HG03139 (cell line): ENCODE measurements at regions not wholly inside any gene's neighbourhood (a gene's known extent, or its start where the extent isn't known, plus 50 kb on each side); places are given as distances from the start of the nearest gene placed in this dataset.
"Not testable (repeated sequence)": the region's sequence is repeated elsewhere in the genome, so short reads cannot be mapped to it uniquely, and the experiment has no call there.

Experiments
- ATAC-seq: cut with Tn5 transposase; IDR thresholded peaks from one replicate; pipeline ENCODE4 v1.9.1; 2021; ENCODE audit not compliant: unreplicated experiment

DNA sequence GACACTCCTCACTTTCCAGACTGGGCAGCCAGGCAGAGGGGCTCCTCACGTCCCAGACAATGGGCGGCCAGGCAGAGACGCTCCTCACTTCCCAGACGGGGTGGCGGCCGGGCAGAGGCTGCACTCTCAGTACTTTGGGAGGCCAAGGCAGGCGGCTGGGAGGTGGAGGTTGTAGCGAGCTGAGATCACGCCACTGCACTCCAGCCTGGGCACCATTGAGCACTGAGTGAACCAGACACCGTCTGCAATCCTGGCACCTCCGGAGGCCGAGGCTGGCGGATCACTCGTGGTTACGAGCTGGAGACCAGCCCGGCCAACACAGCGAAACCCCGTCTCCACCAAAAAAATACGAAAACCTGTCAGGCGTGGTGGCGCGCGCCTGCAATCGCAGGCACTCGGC is 134.1 kb upstream of the BOD1L1 start:
- ATAC-seq, result not testable (repeated sequence)

DNA sequence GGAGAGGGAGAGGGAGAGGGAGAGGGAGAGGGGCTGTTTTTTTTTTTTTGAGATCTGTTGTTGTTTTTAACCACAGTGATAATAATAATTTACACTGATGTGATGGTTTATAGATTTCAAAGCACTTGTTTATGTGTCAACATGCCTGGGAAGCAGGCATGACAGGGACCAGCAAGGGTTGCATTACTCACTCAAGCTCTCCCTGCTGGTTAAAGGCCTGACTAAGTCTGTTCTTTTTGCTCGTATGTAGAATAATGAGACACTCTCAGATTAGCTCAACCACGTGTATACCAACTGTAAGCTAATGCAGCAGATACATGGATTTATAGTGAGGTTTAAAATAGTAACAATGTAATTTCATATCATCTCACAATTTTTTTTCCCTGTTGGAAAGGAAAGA is 134.6 kb upstream of the BOD1L1 start:
- ATAC-seq, result no peak

DNA sequence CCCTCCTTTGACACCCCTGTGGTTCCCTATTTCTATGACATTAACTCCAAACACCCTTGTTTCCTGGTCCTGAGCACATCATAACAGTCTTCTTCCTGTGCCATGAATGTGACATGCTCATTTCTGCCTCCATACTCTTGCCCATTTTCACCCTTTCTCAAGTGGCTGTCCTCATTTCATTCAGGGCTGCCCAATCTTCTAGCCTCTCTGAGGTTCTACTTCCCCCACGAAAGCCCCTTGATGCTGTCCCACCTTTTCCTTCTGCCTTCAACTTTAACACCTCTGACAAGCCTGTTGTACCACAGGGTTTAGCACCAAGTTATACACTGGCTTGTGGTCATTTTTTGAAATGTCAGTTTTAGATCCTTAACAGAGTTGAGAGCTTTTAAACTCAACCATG is 136.2 kb upstream of the BOD1L1 start:
- ATAC-seq, result no peak

DNA sequence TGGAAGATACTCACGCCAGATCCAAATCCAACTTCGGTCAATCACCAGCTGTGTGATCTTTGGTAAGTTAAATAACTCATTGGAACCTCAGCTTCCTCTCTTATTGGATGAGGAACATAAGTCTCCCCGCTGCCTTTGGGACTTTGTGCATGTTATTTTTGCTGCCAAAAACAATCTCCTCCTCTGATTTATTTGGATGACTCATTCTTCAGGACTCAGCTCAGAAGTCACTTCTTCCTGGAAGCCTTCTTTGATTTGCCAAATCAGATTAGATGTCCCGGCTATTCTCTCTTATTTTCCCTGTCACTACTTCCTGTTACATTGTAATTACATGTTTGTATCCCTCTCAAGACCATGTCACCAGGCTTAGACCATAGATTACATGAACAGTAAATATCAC is 138.0 kb upstream of the BOD1L1 start:
- no peak for ATAC-seq

DNA sequence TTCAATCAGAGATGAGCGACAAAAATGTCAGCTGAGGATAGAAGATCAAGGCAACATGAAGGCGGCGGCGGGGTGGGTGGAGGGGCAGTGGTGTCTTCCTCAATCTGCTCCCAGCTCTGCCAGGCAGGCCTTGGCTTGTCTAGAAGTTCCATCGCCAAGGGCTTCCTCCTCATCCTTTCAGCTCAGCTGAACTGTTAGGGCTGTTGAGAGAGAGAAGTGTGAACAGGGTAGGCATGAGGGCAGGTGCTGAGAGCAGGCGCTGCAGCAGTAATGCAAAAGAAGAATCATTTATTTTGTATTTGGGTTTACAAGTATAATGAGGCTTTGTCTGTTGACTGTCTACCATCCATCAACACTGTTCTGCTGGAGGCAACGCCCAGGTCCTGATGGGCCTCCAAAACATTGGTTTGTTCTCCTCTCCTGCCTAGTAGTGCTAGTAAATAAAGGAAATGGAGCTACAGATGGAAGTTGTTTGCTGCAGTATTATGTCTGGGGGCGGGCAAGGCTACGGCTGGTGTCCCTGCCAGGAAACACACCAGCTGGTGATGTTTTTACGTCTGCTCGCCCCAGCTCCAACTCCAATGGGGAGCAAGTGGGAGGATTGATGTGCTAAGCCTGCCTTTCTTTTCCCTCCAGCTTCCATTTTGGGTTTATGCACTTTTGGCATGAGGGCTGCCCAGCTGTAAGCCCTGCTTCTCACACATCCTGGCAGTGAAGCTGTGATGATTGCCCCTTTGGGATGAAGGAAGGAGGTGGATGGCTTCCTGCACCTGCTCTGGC is 139.4 kb upstream of the BOD1L1 start:
- no peak for ATAC-seq

DNA sequence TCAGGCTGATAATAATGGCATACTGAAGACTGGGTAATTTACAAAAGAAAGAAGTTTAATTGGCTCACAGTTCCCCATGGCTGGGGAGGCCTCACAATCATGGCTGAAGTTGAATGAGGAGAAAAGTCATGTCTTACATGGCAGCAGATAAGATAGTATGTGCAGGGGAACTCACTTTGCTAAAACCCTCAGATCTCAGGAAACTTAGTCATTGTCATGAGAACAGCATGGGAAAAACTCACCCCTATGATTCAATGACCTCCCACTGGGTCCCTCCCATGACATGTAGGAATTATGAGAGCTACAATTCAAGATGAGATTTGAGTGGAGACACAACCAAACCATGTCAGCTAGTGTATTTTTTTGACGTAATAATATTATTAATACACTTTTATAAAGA is 149.8 kb upstream of the BOD1L1 start:
- no peak for ATAC-seq

DNA sequence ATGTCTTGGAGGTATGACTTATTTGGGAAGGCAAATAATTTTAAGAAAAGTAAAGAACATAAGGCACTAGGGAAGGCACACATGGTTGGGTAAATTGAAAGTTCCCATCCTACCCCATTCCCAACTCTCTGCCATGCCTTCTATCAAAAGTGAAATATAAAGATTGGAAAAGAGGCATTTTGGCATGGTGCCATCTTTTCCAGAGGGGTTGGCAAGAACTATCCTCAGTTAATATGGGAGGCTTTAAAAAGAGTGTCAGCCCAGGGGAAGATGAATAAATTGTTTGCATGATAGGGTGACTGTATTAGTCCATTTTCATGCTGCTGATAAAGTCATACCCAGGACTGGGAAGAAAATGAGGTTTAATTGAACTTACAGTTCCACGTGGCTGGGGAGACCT is 150.8 kb upstream of the BOD1L1 start:
- ATAC-seq, result no peak

DNA sequence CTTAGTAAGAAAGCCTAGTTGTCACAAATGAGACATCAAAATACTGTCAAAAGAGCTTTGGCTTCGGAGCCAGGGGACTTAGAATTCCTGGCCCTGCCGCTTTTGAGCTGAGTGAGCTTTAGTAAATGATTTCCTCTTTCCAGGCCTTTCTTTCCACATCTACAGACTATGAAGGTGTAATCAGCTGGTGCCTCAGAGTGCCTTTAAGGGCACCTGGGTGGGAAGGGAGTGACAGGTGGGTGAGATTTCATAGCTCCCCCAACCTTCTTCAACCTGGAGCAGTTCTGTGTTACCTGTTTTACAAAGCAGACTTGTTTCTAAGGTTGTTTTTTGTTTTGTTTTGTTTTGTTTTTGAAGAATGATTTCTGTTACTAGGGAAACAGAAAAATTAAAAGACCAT is 154.7 kb upstream of the BOD1L1 start:
- no peak for ATAC-seq

DNA sequence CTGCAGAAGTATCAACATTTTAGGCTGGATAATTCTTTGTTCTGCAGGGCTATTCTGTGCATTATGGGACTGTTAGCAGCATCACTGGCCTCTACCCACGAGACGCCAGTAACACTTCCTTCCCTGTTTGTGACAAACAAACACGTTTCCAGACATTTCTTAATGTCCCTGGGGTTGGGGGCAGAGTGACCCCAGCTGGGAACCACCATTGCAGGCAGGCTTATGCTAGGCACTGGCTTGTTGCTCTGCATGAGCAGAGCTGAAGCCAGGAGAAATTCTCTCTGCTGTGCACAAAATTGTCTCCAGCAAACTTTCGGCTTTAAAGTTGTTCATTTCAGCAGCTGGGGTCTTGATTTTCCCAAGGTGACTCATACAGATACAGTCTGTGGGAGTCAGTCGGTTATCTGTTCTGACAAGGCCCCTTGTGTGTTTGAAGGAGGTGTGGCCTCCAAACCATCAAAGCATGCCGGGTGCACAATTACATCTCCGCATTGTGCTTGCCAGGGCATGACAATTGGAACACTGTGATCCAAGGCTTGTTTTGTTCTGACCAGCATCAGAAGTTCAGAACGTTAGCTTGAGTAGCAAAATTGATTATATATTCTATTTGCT is 156.4 kb upstream of the BOD1L1 start:
- ATAC-seq, result no peak

DNA sequence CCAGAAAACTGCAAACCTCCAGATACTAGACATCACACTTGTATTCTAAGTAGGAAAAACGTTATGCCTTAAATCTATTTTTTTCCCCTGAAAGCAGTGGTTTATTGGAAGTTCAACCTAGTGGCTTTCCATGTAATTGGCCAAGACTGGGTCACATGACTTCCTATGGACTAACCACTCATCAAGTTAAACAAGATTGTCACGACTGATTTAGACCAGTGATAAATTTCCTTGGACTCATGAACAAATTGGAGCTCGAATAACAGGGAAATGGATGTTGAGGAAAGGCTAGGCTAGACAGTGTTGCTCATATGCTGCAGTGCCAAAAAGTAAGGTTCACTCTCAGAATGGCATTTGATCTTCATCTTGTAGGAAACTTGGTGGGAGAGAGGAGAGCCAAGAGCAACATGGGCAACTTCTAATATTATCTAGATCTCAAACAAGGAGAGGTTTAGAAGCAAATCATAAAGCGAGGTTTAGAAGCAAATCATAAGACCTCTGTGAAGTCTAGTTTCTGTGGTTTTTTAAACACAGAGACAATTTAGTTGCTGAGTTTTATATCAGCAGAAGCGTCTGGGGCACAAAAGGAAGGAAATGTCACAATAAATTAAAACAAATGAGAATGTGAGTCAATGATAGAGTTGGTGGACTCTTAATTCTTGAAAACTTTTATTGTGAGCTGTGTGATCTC is 165.6 kb upstream of the BOD1L1 start:
- no peak for ATAC-seq

DNA sequence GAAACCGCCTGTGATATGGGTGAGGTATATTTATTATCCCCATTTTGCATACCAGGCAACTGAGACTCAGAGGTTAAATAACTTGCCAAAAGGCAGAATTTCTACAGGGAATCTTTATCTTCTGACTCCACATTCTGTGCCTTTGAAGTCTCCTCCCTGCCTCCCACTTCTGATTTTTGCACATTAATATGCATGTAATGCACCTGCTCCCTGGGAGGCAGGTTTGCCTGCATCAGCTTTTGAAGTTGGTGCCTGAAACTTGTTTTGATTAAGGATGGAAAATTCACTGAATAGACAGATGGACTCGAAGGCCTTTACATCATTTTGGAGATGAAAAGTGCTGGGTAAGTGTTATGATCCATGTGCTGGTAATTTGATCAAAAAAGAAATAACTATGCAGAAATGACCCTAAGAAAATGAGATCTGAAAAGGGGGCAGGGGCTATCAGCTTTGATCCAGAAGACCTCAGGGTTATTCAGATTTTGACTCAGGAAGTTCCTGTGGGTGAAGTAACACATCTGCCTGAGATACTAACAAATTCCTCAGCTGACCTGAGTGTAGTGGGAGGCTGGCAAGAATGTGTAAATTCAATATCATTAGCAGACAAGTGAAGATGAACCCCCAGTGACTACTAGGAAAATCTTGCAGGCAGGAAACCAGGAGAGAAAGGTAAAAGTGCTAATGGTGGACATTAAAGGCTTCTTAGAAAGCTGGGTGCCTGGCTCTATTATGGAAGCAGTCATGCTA is 167.5 kb upstream of the BOD1L1 start:
- ATAC-seq, result no peak

DNA sequence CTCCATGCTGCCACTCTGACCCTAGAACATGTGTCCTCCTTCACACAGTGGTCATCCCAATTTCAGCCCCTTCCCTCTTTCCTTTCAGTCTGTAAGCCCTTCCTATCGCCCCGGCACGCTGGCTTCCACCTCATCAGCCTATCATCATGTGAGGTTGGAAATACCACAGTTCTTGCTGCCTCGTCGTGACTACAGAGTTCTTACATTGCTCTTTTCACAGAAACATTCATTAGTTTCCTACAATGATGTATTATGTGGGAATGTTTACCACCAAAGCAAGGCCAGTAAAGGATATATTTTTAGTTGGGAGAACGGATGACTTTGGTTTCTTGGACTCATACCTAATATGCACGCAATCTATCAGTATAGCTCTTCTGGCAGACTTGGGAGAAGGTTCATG is 169.5 kb upstream of the BOD1L1 start:
- no peak for ATAC-seq

DNA sequence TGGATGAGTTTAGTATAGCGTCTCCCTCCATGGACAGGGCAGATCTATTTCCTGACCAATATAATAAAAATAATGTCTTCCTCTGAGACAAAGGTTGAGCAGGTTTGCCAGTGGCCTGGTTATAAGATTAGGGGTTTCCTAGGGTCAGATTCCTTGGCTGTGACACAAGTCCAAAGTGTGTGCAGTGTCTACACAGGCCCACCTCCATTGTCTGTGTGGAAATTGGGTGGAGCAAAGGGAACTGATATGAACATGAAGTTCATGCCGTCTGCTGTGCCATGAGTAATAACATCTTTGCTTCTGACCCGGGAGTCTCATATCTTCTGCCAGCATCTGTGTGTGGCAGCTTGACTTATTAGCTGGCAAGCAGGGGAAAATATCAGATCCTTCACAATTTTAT is 187.7 kb upstream of the BOD1L1 start:
- ATAC-seq, result no peak

DNA sequence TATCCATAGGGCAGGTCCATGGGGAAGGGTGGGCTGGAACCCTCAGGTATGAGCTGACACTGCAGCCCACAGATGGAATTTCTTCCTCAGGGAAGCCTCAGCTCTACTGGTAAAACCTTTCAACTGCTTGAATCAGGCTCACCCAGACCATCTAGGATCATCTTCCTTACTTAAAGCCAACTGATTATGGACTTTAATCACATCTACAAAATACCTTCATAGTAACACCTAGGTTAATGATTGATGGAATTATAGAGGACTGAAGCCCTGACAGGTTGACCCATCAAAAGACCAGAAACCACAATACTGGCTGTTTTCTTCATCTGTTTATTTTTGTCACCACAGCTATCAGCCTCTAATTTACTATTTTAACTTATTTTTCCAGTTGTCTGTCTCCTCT is 188.9 kb upstream of the BOD1L1 start:
- ATAC-seq, result no peak

DNA sequence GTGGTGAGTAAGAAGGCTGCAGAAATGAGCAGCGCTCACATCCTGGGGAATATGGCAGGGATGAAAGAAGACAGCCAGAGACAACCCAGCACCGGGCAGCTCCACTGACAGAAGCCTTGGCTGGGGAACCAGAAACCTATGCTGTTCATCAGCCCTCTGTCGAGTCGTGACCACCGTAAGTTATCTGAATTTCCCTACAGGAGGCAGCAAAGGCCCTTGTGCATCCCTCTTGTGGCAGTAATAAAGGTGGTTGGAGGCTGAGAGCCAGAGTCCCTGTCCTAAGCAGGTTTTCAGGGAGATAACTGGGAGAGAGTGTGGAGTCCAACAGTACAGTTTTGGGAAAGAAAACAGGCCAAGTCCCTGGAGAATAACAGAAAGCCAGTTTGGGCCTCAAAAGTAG is 194.0 kb upstream of the BOD1L1 start:
- ATAC-seq, result no peak

DNA sequence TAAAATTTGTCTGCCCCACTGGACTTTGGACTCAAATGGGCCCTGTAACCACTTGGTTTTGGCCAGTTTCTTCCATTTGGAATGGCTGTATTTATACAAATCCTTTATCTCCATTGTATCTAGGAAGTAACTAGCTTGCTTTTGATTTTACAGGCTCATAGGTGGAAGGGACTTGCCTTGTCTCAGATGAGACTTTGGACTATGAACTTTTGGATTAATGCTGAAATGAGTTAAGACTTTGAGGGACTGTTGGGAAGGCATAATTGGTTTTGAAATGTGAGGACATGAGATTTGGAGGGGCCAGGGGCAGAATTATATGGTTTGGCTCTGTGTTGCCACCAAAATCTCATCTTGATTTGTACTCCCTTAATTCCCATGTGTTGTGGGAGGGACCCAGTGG is 198.3 kb upstream of the BOD1L1 start:
- not testable (repeated sequence) for ATAC-seq

DNA sequence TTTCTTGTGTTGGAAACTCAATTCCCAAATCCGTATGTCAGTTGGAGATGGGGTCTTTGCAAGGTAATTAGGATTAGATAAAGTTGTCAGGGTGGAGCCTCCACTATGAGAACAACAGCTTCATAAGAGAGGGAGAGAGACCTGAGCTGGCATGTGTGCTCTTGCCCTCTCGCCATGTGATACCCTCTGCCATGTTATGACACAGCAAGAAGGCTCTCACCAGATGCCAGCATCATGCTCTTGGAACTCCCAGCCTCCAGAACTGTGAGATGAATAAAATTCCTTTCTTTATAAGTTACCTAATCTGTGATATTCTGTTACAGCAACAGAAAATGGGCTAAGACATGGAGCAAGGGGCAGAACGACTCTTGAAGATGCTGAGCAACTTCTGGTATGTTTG is 201.9 kb upstream of the BOD1L1 start:
- no peak for ATAC-seq

DNA sequence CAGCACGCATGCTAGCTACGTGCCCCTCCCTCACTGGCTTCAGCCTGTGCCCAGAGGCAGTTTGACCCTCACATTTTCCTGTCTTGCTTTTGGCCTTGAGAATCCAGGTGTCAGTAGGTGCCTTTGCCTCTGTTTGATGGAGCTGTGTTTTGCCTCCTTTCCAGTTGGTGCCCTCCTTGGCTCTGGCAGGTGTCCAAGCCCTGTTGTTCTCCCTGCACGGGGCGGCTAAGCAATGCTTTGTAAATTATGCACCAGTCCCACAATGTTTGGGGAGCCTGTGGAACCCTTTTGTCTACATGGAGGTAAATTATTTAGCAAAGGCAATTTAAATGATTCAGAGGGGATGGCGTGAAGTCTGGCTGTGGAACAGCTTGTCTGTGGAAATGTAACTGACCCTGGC is 202.9 kb upstream of the BOD1L1 start:
- no peak for ATAC-seq

DNA sequence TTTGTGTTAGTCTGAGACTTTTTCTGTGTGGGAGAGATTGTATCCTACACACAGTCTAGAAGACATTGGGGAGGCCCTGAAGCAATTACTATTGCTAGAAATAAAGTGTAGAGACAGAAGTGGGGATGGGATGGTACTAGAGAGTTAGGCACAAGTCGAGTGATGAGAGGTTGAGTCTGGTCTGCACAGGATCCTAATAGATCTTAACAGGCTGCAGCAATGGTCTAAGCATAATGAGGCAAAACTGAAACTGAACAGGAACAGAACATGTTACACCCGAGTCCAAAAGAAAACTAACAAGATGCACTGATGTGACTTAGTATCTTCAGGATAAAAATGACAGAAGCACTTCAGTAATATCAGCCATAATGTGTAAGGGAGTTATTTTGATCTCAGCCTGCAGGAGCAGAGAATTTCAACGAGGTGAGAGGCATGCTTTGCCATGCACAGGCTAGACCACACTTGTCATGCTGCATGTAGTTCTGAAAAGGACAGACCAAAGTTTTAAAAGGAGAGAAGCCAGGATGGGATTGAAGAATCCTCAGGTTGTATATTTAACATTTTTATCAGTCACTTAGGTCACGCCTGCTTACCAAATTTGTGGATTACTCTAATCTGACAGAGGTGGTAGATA is 205.8 kb upstream of the BOD1L1 start:
- ATAC-seq, result no peak

DNA sequence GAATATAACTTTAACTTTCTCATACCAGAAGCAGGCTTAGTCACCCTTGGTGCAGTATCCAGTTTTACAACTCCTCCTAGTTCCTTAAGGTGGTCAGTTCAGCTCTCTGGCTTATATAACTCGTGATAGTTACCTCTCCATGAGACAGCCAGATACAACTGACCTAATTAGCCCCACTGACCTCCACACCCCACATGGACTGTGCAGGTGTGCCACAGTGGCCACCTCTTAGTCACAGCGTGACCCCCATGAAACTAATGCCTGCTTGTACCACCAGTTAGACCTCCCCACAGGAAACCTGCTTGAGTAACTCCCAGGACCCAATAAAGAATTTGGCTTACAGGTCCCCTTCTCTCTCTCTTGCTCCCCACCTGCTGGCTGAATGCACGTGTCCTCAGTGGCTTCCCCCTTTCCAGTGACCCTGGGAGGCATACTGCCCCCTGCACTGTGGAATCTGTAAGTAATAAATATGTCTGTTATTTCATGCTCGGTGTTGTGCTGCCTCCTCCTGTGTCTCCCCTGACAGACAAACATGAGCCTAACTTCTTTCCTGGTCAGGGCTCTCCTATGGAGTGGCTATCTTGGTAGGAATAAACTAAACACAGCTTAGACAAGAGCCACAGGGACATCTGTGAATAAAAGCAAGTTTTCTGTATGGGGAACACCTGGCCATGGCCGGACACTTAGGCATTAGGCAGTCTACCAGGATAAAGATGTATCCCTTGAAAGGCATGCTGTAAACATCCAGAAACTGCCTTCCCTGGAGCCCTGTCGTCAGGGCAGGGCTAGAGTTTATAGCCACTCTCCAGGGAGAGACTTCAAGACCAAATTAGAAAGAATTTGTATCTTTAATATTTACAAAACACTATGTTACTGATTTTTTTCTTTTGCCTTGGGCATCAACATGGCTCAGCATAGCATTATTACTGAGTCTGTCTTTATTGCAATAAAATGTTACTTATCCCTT is 209.7 kb upstream of the BOD1L1 start:
- ATAC-seq, result no peak
